Occipital lobe (tissue), 1 donor: ENCODE measurements at regions not wholly inside any gene's neighbourhood (a gene's known extent, or its start where the extent isn't known, plus 50 kb on each side); places are given as distances from the start of the nearest gene placed in this dataset.
A peak's percentile ranks its signal among the peaks of the same experiment; 100 is the strongest.
"Not testable (repeated sequence)": the region's sequence is repeated elsewhere in the genome, so short reads cannot be mapped to it uniquely, and the experiment has no call there.

Experiments
- DNase-seq: peaks from one replicate; lab custom pipeline; 2025; lab: John Stamatoyannopoulos, UW

- DNase-seq = no peak
Observed at GRCh38 chr13:73677048-73677601, 457.1 kb downstream of the KLF12 start.

DNA sequence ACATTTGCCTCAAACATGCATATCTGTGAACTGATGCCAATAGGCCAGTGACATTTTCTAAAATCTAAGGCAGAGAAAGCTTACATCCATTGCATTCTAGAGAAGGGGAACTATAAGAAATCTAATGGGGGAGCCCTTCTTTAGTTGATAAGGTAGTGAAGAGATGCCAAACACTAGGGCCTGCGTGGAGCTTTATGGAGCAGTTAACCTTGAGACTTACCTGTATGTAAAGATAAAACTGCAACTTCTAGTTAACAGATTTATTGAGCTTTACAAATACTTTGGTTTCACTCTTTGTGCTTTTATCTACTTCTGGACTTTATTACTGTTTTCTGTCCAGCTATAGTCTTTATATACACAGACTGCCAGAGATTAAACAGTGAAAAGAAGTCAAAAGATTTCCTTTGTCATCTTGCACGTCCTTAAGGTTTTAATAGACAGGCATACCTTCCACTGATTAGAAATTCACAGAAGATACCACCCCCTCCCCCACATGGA is 457.6 kb downstream of the KLF12 start:
- DNase-seq = no peak

DNA sequence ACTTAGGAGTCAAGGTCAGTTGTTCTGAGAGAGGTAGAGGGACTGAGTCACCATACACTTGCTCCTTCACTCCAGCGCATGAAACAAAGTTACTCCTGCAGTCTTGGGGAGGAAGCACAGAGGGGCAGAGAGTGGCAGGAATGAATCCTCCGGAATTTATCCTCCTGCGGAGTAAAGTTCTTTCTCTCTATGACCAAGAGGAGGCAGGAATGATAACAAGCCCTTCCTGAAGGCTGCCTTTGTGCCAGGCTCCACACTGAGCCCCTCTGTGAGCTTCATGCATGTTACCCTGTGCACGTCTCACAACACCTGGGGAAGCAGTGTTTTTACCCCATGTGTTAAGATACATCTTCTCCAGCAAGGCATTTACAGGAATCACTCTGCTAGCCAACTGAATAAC is 458.4 kb downstream of the KLF12 start:
- DNase-seq = no peak

GRCh38 chr13:73674570-73674969 is 459.6 kb downstream of the KLF12 start:
- DNase-seq = no peak

DNA sequence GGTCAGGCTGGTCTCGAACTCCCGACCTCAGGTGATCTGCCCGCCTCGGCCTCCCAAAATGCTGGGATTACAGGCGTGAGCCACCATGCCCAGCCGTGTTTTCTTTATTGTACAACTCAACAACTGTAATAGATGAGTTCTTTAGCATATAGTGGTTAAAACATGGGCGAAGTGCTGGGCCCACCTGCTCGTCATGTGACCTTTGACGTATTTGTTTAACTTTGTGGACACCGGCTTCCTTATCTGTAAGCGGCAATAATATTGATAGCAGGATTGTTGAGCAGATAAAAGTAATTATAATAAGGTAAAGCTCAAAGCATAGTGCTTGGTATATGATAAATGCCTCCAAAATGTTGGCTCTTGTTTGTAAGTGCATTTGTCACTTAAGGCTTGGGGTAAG is 460.3 kb downstream of the KLF12 start:
- DNase-seq = no peak

GRCh38 chr13:73672492-73672891 is 461.7 kb downstream of the KLF12 start:
- no peak for DNase-seq

GRCh38 chr13:73671732-73672131 is 462.5 kb downstream of the KLF12 start:
- no peak for DNase-seq

DNA sequence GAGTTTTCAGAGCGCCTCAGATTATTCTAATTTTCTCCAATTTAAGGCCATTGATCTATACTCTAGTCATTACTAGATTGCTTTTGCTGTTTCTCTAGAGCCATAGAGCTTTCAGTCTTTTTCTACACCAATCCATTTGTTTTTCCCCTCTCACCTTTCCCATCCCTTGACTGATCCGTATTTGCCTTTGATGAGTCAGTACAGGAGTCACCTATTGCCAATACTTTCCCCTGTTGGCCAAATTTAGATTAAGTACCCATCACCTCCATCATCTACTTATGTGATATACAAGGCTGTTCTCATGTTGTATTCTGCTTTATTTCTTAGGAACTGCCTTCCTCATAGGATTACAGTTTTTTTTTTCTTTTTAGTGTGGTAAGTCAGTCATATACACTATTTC is 463.2 kb downstream of the KLF12 start:
- DNase-seq = no peak

DNA sequence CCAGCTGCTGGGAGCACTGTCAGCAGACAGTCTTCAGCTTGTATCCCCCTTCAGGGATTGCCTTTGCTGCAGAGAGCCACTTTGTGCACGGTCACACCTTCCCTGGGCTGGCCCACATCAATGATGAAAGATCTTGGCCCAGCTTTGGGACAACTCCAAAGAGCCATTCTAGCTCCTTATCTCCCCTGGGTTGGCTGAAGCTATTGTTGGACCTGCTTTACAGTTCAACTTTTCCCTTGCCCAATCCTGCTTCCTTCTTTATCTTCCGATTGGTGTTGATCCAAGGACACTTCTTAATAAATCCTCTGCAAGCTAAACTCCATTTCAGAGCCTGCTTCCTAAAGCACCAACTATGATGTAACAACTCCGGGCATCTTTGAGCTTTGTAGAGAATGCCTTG is 466.4 kb downstream of the KLF12 start:
- DNase-seq = no peak

DNA sequence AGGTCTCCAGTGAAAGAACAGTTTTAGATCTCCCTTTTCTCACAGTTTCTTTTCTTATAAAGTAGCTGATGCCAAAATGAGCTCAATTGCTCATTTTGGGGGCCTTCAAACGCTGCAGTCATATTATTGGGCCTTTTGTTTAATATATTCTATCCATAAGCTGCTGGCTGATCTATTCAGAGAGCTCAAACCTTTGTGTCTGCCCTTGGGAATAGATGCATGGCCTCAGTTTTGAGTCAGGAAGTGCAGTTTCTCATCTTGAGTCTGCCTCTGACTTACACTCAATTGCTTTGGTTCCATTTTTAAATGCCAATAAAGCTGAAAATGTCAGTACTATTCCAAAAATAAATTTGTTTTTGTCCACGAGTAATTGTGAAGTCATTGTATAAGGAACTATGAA is 468.9 kb downstream of the KLF12 start:
- no peak for DNase-seq

- no peak for DNase-seq
Observed at GRCh38 chr13:73664851-73665250, 469.4 kb downstream of the KLF12 start.

GRCh38 chr13:73662833-73663232 is 471.4 kb downstream of the KLF12 start:
- DNase-seq = no peak

DNA sequence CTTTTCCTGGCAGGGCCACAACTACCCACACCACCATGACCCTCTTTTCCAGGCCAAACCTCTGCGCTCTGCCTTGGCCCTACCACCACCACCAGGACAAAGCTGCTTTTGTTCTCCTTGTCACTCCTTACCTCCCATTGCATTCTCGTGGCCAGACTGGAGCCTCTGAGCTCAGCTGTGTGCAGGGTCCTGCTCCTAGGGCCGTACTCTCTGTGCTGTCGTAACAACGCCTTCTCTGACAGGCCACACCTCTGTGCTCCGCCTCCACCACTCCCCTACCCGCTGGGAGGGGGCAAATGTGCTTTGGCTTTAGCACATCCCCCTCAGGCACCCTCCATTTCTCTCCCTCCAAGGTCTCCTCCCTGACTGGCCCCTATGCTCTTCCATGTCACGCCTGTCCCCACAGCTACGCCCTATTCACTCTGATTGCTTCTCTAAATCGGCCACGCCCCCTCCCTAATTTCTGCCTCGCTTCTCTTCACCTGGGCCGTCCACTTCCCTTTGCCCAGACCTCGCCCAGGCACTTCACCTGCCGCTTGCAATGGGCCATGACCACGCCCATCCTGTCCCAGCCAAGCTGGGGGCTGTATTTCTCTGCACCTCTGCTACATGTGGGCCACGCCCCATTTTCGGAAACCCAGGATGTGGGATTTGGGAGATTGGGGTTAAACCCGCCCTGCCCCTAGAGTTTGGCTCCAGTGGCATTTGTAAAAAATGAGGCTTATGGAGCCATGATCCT is 472.3 kb downstream of the KLF12 start:
- no peak for DNase-seq

GRCh38 chr13:73661066-73661465 is 473.1 kb downstream of the KLF12 start:
- DNase-seq = no peak

- DNase-seq = no peak
Observed at GRCh38 chr13:73658639-73659038, 475.6 kb downstream of the KLF12 start.

- peak; percentile 13 for DNase-seq
Observed at GRCh38 chr13:73657821-73658540, 476.2 kb downstream of the KLF12 start.

- DNase-seq = no peak
Observed at GRCh38 chr13:73656863-73657262, 477.3 kb downstream of the KLF12 start.

DNA sequence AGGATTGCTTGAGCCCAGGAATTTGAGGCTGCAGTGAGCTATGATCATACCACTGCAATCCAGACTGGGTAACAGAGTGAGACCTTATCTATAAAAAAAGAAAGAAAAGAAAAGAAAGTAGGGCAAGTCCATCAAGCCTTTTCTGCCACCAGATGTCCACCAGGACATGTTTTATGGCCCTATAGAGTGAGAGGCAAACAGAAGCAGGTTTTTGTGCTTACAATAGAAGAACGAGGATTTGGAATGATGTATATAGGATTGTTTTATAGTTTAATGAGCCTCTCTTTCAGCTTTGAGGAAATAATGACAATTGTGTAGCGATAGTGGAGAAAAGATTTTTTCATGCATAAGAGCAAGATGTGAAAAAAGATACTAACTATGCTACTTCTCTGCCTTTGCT is 480.5 kb downstream of the KLF12 start:
- DNase-seq = no peak

DNA sequence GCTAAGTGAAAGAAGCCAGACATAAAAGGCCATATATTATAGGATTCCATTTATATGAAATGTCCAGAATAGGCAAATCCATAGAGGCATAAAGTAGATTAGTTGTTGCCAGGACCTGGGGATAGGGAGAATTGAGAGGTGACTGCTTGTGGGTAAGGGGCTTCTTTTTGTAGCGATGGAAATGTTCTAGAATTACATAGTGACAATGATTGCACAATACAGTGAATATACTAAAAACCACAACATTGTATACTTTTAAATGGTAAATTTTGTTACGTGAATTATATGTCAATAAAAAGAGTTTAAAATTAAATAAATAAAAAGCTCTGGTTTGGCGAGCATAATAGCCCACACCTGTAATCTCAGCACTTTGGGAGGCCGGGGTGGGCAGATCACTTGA is 486.8 kb downstream of the KLF12 start:
- no peak for DNase-seq

- DNase-seq = not testable (repeated sequence)
Observed at GRCh38 chr13:73640476-73641179, 493.6 kb downstream of the KLF12 start.

- no peak for DNase-seq
Observed at GRCh38 chr13:73635166-73635787, 498.9 kb downstream of the KLF12 start.
